ENCODE measurements at regions not wholly inside any gene's neighbourhood (a gene's known extent, or its start where the extent isn't known, plus 50 kb on each side); places are given as distances from the start of the nearest gene placed in this dataset.

DNA sequence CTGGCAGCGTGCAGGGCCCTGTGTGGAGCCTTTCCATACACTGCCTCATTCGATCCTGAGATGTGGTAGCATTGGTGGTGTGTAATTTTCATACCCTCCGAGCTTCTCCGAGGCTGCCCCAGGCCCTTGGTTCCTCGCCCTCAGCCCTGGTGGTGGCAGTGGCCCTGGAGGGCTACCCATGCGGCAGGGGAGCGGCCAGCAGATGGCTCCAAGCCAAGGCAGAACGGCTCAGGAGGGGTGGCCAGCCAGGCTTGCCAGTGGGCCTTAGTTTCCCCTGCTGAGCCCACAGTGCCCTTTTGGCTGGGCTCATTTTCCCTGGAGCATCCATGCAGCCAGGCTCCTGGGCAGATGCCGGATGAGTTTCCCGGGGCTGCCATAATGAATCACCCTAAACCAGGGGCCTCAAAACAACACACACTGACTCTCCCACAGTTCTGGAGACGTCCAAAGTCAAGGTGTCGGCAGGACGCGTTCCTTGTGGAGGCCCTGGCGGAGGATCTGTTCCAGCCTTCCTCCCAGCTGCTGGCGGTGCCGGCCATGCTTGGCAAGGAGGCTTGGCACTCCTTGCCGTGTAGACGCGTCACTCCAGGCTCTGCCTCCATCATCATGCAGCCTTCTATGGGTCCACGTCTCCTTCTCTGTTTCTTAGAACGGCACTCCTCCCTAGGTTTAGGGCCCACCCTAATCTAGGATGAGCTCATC is 158.8 kb upstream of the GSE1 start:
- no peak overlapping the region for H3K27ac Mint-ChIP-seq

More for the DNA sequence above, 158.8 kb upstream of the GSE1 start:
- Mint-ChIP-seq H3K36me3 (ENCODE audit: insufficient read depth in 1 of 3, low read depth in 3 of 3) (no peaks in the 10 kb centered on the region), H3K4me3 (peak overlapping the region in 1 of 2 experiments; percentile 46; a peak in 1 of 5 replicates), H3K27me3 (ENCODE audit: low read depth) (peaks cover 42% of the 10 kb centered on the region), H3K4me1 (peaks cover 22 to 44% of the 10 kb centered on the region in 2 experiments), H3K9me3 (no peaks in the 10 kb centered on the region)
- H3K56ac ChIP-seq (ENCODE audit: insufficient read length, low read depth, low read length) = no peak overlapping the region
- H3K79me2 ChIP-seq (ENCODE audit: insufficient read depth, low read length) = no peaks in the 10 kb centered on the region
- H3K27ac ChIP-seq (ENCODE audit: insufficient read length, low read depth, low read length) = no peak overlapping the region
- H2BK15ac ChIP-seq (ENCODE audit: low read depth, low read length) = no peak overlapping the region
- H4K8ac ChIP-seq (replicated peaks; ENCODE audit: insufficient read length, low read depth, low read length) = no peak overlapping the region
- no peaks in the 10 kb centered on the region for H3K23me2 ChIP-seq (ENCODE audit: insufficient read length, low read depth, low read length, poor library complexity, severe bottlenecking)
- no peaks in the 10 kb centered on the region for H4K20me1 ChIP-seq (ENCODE audit: control insufficient read depth, insufficient read depth, insufficient read length)
- H3K14ac ChIP-seq (ENCODE audit: insufficient read depth, low read length) = no peak overlapping the region
- no peaks in the 10 kb centered on the region; the same call in 1 of the 2 replicates for H3K27me3 ChIP-seq (ENCODE audit: insufficient read depth, low read length)
- no peak overlapping the region for H3K18ac ChIP-seq (ENCODE audit: insufficient read length, low read depth, low read length)
- H4K91ac ChIP-seq (ENCODE audit: insufficient read length, low read depth, low read length) = no peak overlapping the region
- no peak overlapping the region for H2BK12ac ChIP-seq (ENCODE audit: insufficient read length, low read depth, low read length)
- no peak overlapping the region for H3K23ac ChIP-seq (ENCODE audit: insufficient read length, low read depth, low read length)
- no peak overlapping the region for H2AFZ ChIP-seq (ENCODE audit: low read length)
- H4K5ac ChIP-seq (ENCODE audit: insufficient read length, low read depth, low read length) = no peak overlapping the region
- no peak overlapping the region for H3K9ac ChIP-seq (ENCODE audit: extremely low read depth, insufficient read length, low read length)
- no peak for DNase-seq
- H3K9me3 ChIP-seq (ENCODE audit: control insufficient read depth, low read depth, low read length) = no peaks in the 10 kb centered on the region
- H3K4me2 ChIP-seq (ENCODE audit: insufficient read depth, insufficient read length, low read length) = no peak overlapping the region
- H3K79me1 ChIP-seq (ENCODE audit: insufficient read depth, low read depth, low read length, poor library complexity, severe bottlenecking) = no peaks in the 10 kb centered on the region
- H2AK5ac ChIP-seq (ENCODE audit: insufficient read length, low read length) = no peak overlapping the region
- H3K4me1 ChIP-seq (ENCODE audit: insufficient read depth, low read length) = no peaks in the 10 kb centered on the region; the same call in 1 of the 2 replicates
- H2BK120ac ChIP-seq (ENCODE audit: low read depth, low read length, poor library complexity, severe bottlenecking) = no peak overlapping the region
- peak; percentile 21; the same call in 1 of the 3 replicates for TF ChIP-seq CTCF (conservative IDR thresholded peaks at IDR 0.05)
- H3T11ph ChIP-seq (ENCODE audit: low read length) = no peak overlapping the region
- H2BK5ac ChIP-seq (ENCODE audit: insufficient read length, low read length) = no peak overlapping the region
- H2BK20ac ChIP-seq (ENCODE audit: low read depth, low read length, poor library complexity, severe bottlenecking) = no peak overlapping the region
- no CpG with 5 or more reads among the region's 22 CpGs for WGBS (ENCODE audit: extremely low coverage, insufficient read length, low lambda C conversion rate)
- H3K4ac ChIP-seq (ENCODE audit: low read depth, low read length) = no peak overlapping the region

Data from H9 (cell line).